HG03139 (cell line): ENCODE measurements at regions not wholly inside any gene's neighbourhood (a gene's known extent, or its start where the extent isn't known, plus 50 kb on each side); places are given as distances from the start of the nearest gene placed in this dataset.
"Not testable (repeated sequence)": the region's sequence is repeated elsewhere in the genome, so short reads cannot be mapped to it uniquely, and the experiment has no call there.

Experiments
- ATAC-seq: cut with Tn5 transposase; IDR thresholded peaks from one replicate; pipeline ENCODE4 v1.9.1; 2021; ENCODE audit not compliant: unreplicated experiment

GRCh38 chr16:48008011-48008525, 147.7 kb downstream of the ABCC12 start:
- ATAC-seq: no peak

- no peak for ATAC-seq
These were observed 151.6 kb downstream of the ABCC12 start for GRCh38 chr16:48004141-48004695.

GRCh38 chr16:48003206-48003907, 152.4 kb downstream of the ABCC12 start:
- ATAC-seq: no peak

GRCh38 chr16:48001324-48001895, 154.4 kb downstream of the ABCC12 start:
- ATAC-seq: no peak

- ATAC-seq: no peak
These were observed 155.2 kb downstream of the ABCC12 start for GRCh38 chr16:48000622-48001021.

GRCh38 chr16:47999595-47999994, 156.2 kb downstream of the ABCC12 start:
- ATAC-seq: no peak

- ATAC-seq: no peak
These were observed 160.4 kb downstream of the ABCC12 start for GRCh38 chr16:47995354-47995753.

- no peak for ATAC-seq
These were observed 164.3 kb downstream of the ABCC12 start for GRCh38 chr16:47991491-47991890.

- no peak for ATAC-seq
These were observed 165.1 kb downstream of the ABCC12 start for GRCh38 chr16:47990676-47991075.

- no peak for ATAC-seq
These were observed 168.7 kb downstream of the ABCC12 start for GRCh38 chr16:47987136-47987535.

GRCh38 chr16:47986031-47986430, 169.8 kb downstream of the ABCC12 start:
- no peak for ATAC-seq

GRCh38 chr16:47984669-47985068, 171.1 kb downstream of the ABCC12 start:
- no peak for ATAC-seq

GRCh38 chr16:47983999-47984580, 171.7 kb downstream of the ABCC12 start:
- no peak for ATAC-seq

GRCh38 chr16:47980212-47980611, 175.6 kb downstream of the ABCC12 start:
- no peak for ATAC-seq

- no peak for ATAC-seq
These were observed 176.1 kb downstream of the ABCC12 start for GRCh38 chr16:47979616-47980182.

GRCh38 chr16:47979164-47979520, 176.7 kb downstream of the ABCC12 start:
- no peak for ATAC-seq

- ATAC-seq: no peak
These were observed 177.2 kb downstream of the ABCC12 start for GRCh38 chr16:47978491-47979163.

- no peak for ATAC-seq
These were observed 178.0 kb downstream of the ABCC12 start for GRCh38 chr16:47977802-47978201.

- ATAC-seq: no peak
These were observed 179.1 kb downstream of the ABCC12 start for GRCh38 chr16:47976636-47977210.

GRCh38 chr16:47974971-47975370, 180.8 kb downstream of the ABCC12 start:
- ATAC-seq: not testable (repeated sequence)

- ATAC-seq: no peak
These were observed 182.2 kb downstream of the ABCC12 start for GRCh38 chr16:47973552-47973951.
